ENCODE measurements at regions not wholly inside any gene's neighbourhood (a gene's known extent, or its start where the extent isn't known, plus 50 kb on each side); places are given as distances from the start of the nearest gene placed in this dataset.

GRCh38 chr1:81681601-81682266 lies 119.0 kb upstream of the ADGRL2 start:
- Mint-ChIP-seq H3K4me3 (peak overlapping the region; percentile 80), H3K4me1 (ENCODE audit: low read depth) (peaks cover 55% of the 10 kb centered on the region), H3K27me3 (ENCODE audit: insufficient read depth) (no peaks in the 10 kb centered on the region; the same call in 1 of the 2 replicates), H3K9me3 (peaks cover 12% of the 10 kb centered on the region), H3K36me3 (ENCODE audit: low read depth) (peaks cover 24% of the 10 kb centered on the region), H3K27ac (peak overlapping the region; percentile 62)
- DNase-seq, result peak; percentile 39
- no peak for TF ChIP-seq CTCF (IDR thresholded peaks at IDR 0.05)

DNA sequence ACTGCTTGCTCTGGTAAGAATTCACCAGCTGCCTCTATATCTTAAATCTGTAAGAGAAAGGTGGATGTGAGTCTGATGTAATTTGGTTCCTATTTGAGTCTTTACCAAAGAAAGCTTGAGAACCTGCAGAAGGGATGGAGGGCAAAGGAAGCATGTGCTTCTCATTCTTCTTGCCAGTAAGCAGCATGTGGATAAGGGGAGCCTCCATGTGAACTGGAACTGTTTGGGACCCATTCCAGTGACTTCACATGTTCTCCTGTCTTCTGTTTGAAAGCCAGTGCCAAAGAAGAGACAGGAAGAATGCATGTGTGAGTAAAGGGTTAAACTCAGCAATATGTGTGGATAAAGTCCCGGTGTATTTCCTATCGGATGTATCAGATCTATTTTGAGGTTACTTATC lies 119.6 kb upstream of the ADGRL2 start:
- Mint-ChIP-seq H3K4me3 (peak overlapping the region; percentile 80), H3K27me3 (ENCODE audit: insufficient read depth) (no peaks in the 10 kb centered on the region; the same call in 1 of the 2 replicates)
- no peak for DNase-seq

GRCh38 chr1:81679942-81680341 lies 120.8 kb upstream of the ADGRL2 start:
- H3K27ac Mint-ChIP-seq, result peak overlapping the region; percentile 62
- H3K36me3 Mint-ChIP-seq (ENCODE audit: low read depth), result peaks cover 9% of the 10 kb centered on the region; the same call in 1 of the 2 replicates
- no peaks in the 10 kb centered on the region; the same call in 1 of the 2 replicates for H3K27me3 Mint-ChIP-seq (ENCODE audit: insufficient read depth)
- H3K4me1 Mint-ChIP-seq (ENCODE audit: low read depth), result peaks cover 55% of the 10 kb centered on the region
- TF ChIP-seq CTCF (IDR thresholded peaks at IDR 0.05), result no peak
- peaks cover 5% of the 10 kb centered on the region for H3K9me3 Mint-ChIP-seq
- peak overlapping the region; percentile 80 for H3K4me3 Mint-ChIP-seq
- peak; percentile 17 for DNase-seq

More for the DNA sequence above, 119.6 kb upstream of the ADGRL2 start:
- Mint-ChIP-seq H3K36me3 (ENCODE audit: low read depth) (peaks cover 17% of the 10 kb centered on the region), H3K9me3 (peaks cover 8% of the 10 kb centered on the region), H3K4me1 (ENCODE audit: low read depth) (peaks cover 55% of the 10 kb centered on the region), H3K27ac (peak overlapping the region; percentile 62; the same call in 1 of the 2 replicates)
- TF ChIP-seq CTCF (IDR thresholded peaks at IDR 0.05), result no peak

DNA sequence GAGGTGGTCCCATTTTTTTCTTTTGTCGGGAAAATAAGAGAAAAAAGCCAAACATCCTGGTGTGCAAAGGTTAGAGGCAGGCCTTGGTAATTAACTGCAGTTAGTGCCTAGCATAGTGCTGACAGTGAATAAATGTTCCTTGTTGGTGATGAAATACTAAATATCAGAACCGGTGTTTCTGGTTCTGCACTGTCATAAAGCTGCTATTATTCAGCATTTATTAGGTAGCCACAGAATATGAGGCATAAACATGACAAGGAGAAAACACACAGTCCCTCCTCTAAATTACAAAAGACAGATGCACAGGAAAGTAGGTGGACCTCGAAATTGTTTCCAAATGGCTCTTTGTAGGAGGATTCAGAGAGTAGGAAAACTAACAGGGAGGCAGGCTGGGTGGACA lies 122.0 kb upstream of the ADGRL2 start:
- no peak overlapping the region for H3K27ac Mint-ChIP-seq
- peaks cover 49% of the 10 kb centered on the region for H3K4me1 Mint-ChIP-seq (ENCODE audit: low read depth)
- TF ChIP-seq CTCF (IDR thresholded peaks at IDR 0.05), result no peak
- H3K36me3 Mint-ChIP-seq (ENCODE audit: low read depth), result no peaks in the 10 kb centered on the region
- no peaks in the 10 kb centered on the region for H3K9me3 Mint-ChIP-seq
- H3K27me3 Mint-ChIP-seq (ENCODE audit: insufficient read depth), result no peaks in the 10 kb centered on the region; the same call in 1 of the 2 replicates
- H3K4me3 Mint-ChIP-seq, result no peak overlapping the region
- DNase-seq, result no peak

GRCh38 chr1:81672766-81673165 lies 128.0 kb upstream of the ADGRL2 start:
- H3K4me1 Mint-ChIP-seq (ENCODE audit: low read depth), result peaks cover 14% of the 10 kb centered on the region
- H3K27ac Mint-ChIP-seq, result no peak overlapping the region
- H3K4me3 Mint-ChIP-seq, result no peak overlapping the region
- TF ChIP-seq CTCF (IDR thresholded peaks at IDR 0.05), result no peak
- DNase-seq, result no peak
- no peaks in the 10 kb centered on the region; the same call in 1 of the 2 replicates for H3K27me3 Mint-ChIP-seq (ENCODE audit: insufficient read depth)
- H3K9me3 Mint-ChIP-seq, result no peaks in the 10 kb centered on the region
- H3K36me3 Mint-ChIP-seq (ENCODE audit: low read depth), result no peaks in the 10 kb centered on the region

Measured in HFFc6 (cell line).